HEK293 (cell line): ENCODE measurements at regions not wholly inside any gene's neighbourhood (a gene's known extent, or its start where the extent isn't known, plus 50 kb on each side); places are given as distances from the start of the nearest gene placed in this dataset.

ENCODE experiments used
- HOXA7 ChIP-seq: sonication (generic); formaldehyde crosslinking; IDR thresholded peaks from 2 replicates; pipeline ENCODE4 v1.8.1; 2022; ENCODE audit warnings: missing genetic modification reagents, borderline replicate concordance
- KLF9 ChIP-seq: fragments of 450-650 bp; formaldehyde crosslinking; IDR thresholded peaks from 2 replicates; pipeline ENCODE4 v1.5.1; 2016; ENCODE audit warnings: missing biosample characterization, missing genetic modification characterization, low read depth
- ZNF335 ChIP-seq: fragments of 450-650 bp; formaldehyde crosslinking; conservative IDR thresholded peaks from 2 replicates; pipeline ENCODE4 v1.5.1; 2016; ENCODE audit warnings: missing biosample characterization, missing genetic modification characterization
- ZNF707 ChIP-seq: fragments of 450-650 bp; formaldehyde crosslinking; IDR thresholded peaks from 2 replicates; pipeline ENCODE4 v1.5.1; 2016; ENCODE audit warnings: missing biosample characterization, missing genetic modification characterization
- ZNF776 ChIP-seq: fragments of 450-650 bp; formaldehyde crosslinking; IDR thresholded peaks from 2 replicates; pipeline ENCODE4 v1.5.0; 2017; ENCODE audit warnings: missing biosample characterization, missing genetic modification characterization, borderline replicate concordance
- TF ChIP-seq, protein P1 (sequence below): fragments of 450-650 bp; formaldehyde crosslinking; IDR thresholded peaks from 2 replicates; pipeline ENCODE4 v1.5.1; 2016; ENCODE audit warnings: missing biosample characterization, missing genetic modification characterization
- TF ChIP-seq, protein P2 (sequence below): fragments of 450-650 bp; formaldehyde crosslinking; IDR thresholded peaks from 2 replicates; pipeline ENCODE4 v1.5.1; 2016; ENCODE audit warnings: missing biosample characterization, missing genetic modification characterization
- TF ChIP-seq, protein P3 (sequence below): fragments of 450-650 bp; formaldehyde crosslinking; IDR thresholded peaks from 2 replicates; pipeline ENCODE4 v1.5.1; 2016; ENCODE audit warnings: missing biosample characterization, missing genetic modification characterization
- TF ChIP-seq, protein P4 (sequence below): fragments of 450-650 bp; formaldehyde crosslinking; IDR thresholded peaks from 2 replicates; pipeline ENCODE4 v1.5.1; 2016; ENCODE audit warnings: missing biosample characterization, missing genetic modification characterization, borderline replicate concordance

DNA sequence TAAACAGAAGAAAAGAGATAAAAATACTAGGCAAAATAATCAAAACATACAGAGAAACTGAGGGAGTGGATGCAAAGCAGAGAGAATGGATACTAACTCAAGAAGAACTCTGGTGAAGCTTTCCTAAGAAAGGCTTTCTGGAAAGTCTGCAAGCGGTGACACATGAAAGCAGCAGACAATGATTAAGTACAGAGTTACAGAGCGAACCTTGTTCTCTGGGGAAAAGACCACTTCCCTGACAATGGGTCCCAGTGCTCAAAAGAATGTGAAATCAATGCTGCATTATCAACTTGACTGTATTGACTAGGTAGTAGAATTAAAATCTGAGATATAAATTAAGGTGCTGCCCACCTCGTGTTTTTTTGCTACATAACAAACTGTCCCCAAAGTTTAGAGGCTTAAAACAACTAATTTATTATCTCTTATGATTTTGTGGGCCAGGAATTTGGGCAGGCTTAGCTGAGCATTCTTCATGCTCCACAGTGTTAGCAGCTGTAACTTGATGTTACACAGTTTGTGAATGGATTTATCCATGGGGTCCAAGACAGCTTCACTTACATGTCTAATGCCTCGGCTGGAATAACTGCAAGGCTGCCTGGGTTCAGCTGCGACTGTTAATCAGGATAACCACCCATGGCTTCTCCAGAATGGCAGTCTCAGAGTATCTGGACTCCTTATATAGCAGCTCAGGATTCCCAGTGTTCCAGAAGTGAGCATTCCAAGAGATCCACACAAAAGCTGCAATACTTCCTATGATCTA lies 106.9 kb upstream of the INPP4B start:
- TF ChIP-seq, protein P1, sequence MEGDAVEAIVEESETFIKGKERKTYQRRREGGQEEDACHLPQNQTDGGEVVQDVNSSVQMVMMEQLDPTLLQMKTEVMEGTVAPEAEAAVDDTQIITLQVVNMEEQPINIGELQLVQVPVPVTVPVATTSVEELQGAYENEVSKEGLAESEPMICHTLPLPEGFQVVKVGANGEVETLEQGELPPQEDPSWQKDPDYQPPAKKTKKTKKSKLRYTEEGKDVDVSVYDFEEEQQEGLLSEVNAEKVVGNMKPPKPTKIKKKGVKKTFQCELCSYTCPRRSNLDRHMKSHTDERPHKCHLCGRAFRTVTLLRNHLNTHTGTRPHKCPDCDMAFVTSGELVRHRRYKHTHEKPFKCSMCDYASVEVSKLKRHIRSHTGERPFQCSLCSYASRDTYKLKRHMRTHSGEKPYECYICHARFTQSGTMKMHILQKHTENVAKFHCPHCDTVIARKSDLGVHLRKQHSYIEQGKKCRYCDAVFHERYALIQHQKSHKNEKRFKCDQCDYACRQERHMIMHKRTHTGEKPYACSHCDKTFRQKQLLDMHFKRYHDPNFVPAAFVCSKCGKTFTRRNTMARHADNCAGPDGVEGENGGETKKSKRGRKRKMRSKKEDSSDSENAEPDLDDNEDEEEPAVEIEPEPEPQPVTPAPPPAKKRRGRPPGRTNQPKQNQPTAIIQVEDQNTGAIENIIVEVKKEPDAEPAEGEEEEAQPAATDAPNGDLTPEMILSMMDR = no peak
- TF ChIP-seq, protein P2, sequence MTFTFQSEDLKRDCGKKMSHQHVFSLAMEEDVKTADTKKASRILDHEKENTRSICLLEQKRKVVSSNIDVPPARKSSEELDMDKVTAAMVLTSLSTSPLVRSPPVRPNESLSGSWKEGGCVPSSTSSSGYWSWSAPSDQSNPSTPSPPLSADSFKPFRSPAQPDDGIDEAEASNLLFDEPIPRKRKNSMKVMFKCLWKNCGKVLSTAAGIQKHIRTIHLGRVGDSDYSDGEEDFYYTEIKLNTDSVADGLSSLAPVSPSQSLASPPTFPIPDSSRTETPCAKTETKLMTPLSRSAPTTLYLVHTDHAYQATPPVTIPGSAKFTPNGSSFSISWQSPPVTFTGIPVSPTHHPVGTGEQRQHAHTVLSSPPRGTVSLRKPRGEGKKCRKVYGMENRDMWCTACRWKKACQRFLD = no peak
- TF ChIP-seq KLF9 (tag by site-specific recombination) = no peak
- TF ChIP-seq, protein P3, sequence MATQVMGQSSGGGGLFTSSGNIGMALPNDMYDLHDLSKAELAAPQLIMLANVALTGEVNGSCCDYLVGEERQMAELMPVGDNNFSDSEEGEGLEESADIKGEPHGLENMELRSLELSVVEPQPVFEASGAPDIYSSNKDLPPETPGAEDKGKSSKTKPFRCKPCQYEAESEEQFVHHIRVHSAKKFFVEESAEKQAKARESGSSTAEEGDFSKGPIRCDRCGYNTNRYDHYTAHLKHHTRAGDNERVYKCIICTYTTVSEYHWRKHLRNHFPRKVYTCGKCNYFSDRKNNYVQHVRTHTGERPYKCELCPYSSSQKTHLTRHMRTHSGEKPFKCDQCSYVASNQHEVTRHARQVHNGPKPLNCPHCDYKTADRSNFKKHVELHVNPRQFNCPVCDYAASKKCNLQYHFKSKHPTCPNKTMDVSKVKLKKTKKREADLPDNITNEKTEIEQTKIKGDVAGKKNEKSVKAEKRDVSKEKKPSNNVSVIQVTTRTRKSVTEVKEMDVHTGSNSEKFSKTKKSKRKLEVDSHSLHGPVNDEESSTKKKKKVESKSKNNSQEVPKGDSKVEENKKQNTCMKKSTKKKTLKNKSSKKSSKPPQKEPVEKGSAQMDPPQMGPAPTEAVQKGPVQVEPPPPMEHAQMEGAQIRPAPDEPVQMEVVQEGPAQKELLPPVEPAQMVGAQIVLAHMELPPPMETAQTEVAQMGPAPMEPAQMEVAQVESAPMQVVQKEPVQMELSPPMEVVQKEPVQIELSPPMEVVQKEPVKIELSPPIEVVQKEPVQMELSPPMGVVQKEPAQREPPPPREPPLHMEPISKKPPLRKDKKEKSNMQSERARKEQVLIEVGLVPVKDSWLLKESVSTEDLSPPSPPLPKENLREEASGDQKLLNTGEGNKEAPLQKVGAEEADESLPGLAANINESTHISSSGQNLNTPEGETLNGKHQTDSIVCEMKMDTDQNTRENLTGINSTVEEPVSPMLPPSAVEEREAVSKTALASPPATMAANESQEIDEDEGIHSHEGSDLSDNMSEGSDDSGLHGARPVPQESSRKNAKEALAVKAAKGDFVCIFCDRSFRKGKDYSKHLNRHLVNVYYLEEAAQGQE (tag by site-specific recombination) = no peak
- no peak for TF ChIP-seq ZNF335
- no peak for TF ChIP-seq ZNF776 (tag by site-specific recombination)
- TF ChIP-seq ZNF707 (tag by site-specific recombination) = no peak
- no peak for TF ChIP-seq HOXA7 (CRISPR knock-in tag)
- TF ChIP-seq, protein P4, sequence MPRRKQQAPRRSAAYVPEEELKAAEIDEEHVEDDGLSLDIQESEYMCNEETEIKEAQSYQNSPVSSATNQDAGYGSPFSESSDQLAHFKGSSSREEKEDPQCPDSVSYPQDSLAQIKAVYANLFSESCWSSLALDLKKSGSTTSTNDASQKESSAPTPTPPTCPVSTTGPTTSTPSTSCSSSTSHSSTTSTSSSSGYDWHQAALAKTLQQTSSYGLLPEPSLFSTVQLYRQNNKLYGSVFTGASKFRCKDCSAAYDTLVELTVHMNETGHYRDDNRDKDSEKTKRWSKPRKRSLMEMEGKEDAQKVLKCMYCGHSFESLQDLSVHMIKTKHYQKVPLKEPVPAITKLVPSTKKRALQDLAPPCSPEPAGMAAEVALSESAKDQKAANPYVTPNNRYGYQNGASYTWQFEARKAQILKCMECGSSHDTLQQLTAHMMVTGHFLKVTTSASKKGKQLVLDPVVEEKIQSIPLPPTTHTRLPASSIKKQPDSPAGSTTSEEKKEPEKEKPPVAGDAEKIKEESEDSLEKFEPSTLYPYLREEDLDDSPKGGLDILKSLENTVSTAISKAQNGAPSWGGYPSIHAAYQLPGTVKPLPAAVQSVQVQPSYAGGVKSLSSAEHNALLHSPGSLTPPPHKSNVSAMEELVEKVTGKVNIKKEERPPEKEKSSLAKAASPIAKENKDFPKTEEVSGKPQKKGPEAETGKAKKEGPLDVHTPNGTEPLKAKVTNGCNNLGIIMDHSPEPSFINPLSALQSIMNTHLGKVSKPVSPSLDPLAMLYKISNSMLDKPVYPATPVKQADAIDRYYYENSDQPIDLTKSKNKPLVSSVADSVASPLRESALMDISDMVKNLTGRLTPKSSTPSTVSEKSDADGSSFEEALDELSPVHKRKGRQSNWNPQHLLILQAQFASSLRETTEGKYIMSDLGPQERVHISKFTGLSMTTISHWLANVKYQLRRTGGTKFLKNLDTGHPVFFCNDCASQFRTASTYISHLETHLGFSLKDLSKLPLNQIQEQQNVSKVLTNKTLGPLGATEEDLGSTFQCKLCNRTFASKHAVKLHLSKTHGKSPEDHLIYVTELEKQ (tag by site-specific recombination) = no peak
